LNCAP (cell line): ENCODE measurements at regions not wholly inside any gene's neighbourhood (a gene's known extent, or its start where the extent isn't known, plus 50 kb on each side); places are given as distances from the start of the nearest gene placed in this dataset.

Source experiments
- CTCF ChIP-seq: fragments of 450-650 bp; IDR thresholded peaks from 2 replicates; pipeline ENCODE4 v1.5.1; 2017; ENCODE audit warnings: mild to moderate bottlenecking

DNA sequence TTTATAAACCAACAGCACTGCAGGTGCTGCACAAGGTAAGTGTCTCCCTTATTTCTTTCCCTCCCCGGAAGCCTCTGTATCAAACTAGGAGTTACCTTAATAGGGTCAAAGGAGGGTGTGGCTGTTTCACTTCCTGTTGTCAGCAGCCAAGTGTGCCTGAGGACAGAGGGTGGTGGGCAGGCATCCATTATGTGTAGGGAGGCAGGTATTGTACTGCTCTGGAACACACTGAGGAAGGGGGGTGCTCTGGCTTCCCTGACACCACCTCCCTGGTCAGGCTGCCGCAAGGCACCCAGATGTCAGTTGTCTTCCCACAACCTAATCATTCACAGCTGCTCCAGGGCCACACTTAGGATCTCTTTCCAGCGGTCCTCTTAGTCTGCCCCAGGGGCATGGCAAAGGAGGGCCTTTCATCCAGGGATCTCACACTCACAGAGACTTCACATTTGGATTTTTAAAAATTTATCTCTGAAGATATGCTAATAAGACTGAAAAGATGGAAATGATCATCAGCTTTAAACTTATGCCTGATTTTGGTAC, 132.0 kb upstream of the ARHGAP5 start:
- TF ChIP-seq CTCF = no peak

- no peak for TF ChIP-seq CTCF
Measured at GRCh38 chr14:31945701-31946100, 131.4 kb upstream of the ARHGAP5 start.

DNA sequence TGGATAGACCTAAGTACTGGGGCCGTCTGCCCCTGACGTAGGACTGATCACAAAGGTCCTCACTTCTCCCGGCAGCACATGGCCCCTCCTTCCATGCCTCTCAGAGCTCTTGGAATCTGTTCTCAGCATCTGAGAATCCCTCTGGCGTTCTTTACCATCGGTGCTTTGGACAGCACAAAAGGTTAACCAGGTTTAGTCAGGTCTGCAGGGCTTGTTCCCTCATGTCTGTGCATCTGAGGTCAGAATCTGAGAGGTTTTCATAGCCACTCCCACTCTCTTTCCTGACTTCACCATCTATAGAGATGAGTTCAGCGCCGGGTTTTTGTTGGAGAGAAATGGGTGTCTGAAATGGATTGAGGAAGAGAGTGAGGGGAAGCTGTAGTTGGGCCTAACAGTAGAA, 130.0 kb upstream of the ARHGAP5 start:
- TF ChIP-seq CTCF = no peak

DNA sequence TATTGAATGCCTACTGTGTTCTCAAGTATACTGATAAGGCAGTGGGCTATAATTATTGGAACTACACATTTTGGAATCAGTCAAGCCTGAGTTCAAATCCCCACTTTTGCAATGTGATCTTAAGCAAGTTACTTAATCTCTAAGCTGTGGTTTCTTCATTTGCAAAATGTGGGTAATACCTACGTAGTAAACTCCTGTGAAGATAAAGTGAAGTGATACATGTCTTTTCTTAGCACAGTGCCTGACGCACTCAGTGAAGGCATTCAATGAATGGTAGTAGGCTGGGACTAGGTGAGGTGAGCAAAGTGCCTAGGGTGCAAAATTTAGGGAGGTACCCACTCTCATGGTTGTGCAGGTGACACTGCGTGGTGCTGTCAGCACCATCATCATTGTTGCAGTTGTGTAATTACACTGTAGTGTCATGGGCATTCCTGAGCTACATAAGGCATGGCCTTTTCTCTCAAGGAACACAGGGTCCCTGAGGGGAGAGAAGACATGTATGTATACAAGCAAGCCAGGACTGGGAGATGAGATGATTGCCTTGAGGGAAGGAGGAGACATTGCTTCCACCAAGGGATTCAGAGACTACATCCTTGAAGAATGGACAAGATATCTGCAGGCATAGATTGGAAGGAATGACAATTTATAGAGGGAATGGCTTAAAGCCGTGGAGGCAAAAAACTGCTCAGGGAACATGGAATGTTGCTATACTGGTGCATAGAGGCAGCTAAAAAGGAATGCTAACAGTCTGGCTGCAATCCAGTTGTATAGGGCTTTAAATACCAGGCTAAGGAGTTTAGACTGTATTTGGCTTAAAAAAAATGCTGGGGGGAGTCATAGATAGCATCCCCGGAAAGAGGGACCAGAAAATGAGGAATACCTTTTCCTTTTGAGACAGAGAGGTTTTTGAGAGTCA, 129.2 kb upstream of the ARHGAP5 start:
- TF ChIP-seq CTCF = no peak

- no peak for TF ChIP-seq CTCF
Measured at GRCh38 chr14:31949709-31950108, 127.4 kb upstream of the ARHGAP5 start.

- no peak for TF ChIP-seq CTCF
Measured at GRCh38 chr14:31950331-31950730, 126.8 kb upstream of the ARHGAP5 start.

DNA sequence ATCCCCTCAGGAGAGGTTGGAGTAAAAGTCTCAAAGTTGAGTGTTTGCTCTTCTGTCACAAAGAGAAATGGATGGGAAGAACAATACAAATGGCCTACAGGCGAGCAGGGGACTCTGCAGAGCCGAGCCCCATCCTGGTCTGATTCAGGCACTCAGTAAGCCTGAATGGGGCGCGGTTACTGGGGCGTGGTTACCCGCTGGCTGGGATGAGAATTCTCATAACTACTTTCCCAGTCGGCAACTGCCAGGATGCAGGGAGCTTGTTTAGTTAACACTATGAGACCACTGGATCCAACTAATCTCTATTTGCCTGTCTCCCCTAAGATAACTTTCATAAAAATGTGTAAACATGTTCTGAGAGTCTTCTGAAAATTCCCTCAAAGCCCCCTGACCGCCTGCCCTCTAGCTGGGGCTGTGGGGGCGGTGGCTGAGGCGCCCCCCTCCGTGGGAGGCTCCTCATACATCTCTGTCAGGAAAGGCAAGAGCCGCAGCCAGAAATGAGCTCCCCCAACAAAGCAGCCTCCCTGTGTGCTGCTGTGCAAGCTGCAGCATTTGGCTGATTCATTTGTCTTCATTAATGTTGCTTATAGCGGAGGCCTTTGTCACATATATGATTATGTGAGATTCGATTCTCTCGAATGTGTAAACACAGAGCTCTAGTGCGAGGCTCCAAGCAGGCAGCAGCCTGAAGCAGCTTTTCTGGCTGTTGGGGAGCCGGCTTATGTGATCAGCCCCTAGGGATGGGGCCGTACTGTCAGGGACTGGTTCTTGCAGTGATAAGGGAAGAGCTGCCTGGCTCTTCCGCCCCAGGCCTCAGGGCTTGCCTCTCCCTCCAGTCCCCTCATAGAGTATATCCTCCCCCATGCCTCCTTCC, 126.1 kb upstream of the ARHGAP5 start:
- TF ChIP-seq CTCF = no peak
